SK-N-MC (cell line): ENCODE measurements at regions not wholly inside any gene's neighbourhood (a gene's known extent, or its start where the extent isn't known, plus 50 kb on each side); places are given as distances from the start of the nearest gene placed in this dataset.

Experiments used
- EZH2 ChIP-seq: fragments of 200-600 bp; sonication (generic); IDR thresholded peaks from one replicate; pipeline ENCODE4 v1.6.1; 2017; ENCODE audit warnings: antibody characterized with exemption
- FOXP2 ChIP-seq: optimal IDR thresholded peaks from 2 replicates; pipeline ENCODE3; 2011; ENCODE audit warnings: mild to moderate bottlenecking, moderate library complexity; ENCODE audit not compliant: insufficient read depth; ENCODE audit errors: extremely low read length, control extremely low read depth

- TF ChIP-seq EZH2 (no peak), FOXP2 (no peak)
Measured at GRCh38 chr2:161522796-161523195, 101.4 kb upstream of the SLC4A10 start.
